RCC 7860 (cell line): ENCODE measurements at regions not wholly inside any gene's neighbourhood (a gene's known extent, or its start where the extent isn't known, plus 50 kb on each side); places are given as distances from the start of the nearest gene placed in this dataset.
A peak's percentile ranks its signal among the peaks of the same experiment; 100 is the strongest.

Source experiments
- DNase-seq: peaks from one replicate; pipeline ENCODE4 v3.0.0-alpha.2; 2015; ENCODE audit warnings: low spot score
- FAIRE-seq: peaks from 2 replicates; lab custom pipeline; 2012; peaks lifted over from hg19 to GRCh38; lab: Jason Lieb, UNC

- no peak for FAIRE-seq
Observed at GRCh38 chr7:54810401-54810800, 51.4 kb upstream of the SEC61G start.

GRCh38 chr7:54811041-54811845, 52.2 kb upstream of the SEC61G start:
- FAIRE-seq (peak; percentile 95), DNase-seq (peak; percentile 56)

More at GRCh38 chr7:54810401-54810800, 51.4 kb upstream of the SEC61G start:
- no peak for DNase-seq

- DNase-seq (no peak), FAIRE-seq (peak; percentile 55)
Observed at GRCh38 chr7:54811846-54812254, 52.8 kb upstream of the SEC61G start.

GRCh38 chr7:54812756-54813322, 53.8 kb upstream of the SEC61G start:
- FAIRE-seq (peak; percentile 96), DNase-seq (peak; percentile 71)

- DNase-seq = no peak
- FAIRE-seq = no peak
Observed at GRCh38 chr7:54813398-54813797, 54.4 kb upstream of the SEC61G start.

- FAIRE-seq (peak; percentile 97), DNase-seq (peak; percentile 28)
Observed at GRCh38 chr7:54814401-54814800, 55.4 kb upstream of the SEC61G start.

- DNase-seq = no peak
- FAIRE-seq = no peak
Observed at GRCh38 chr7:54817152-54817551, 58.1 kb upstream of the SEC61G start.

GRCh38 chr7:54823776-54824175, 64.8 kb upstream of the SEC61G start:
- FAIRE-seq = no peak
- DNase-seq = no peak

GRCh38 chr7:54824655-54825054, 65.6 kb upstream of the SEC61G start:
- FAIRE-seq (no peak), DNase-seq (no peak)

GRCh38 chr7:54825368-54825767, 66.4 kb upstream of the SEC61G start:
- DNase-seq (no peak), FAIRE-seq (no peak)

GRCh38 chr7:54827734-54828133, 68.7 kb upstream of the SEC61G start:
- FAIRE-seq = no peak
- DNase-seq = no peak

- FAIRE-seq (no peak), DNase-seq (peak; percentile 77)
Observed at GRCh38 chr7:54831046-54831643, 72.1 kb upstream of the SEC61G start.

- DNase-seq = peak; percentile 79
- no peak for FAIRE-seq
Observed at GRCh38 chr7:54831644-54832095, 72.7 kb upstream of the SEC61G start.

GRCh38 chr7:54833001-54833467, 74.0 kb upstream of the SEC61G start:
- DNase-seq = peak; percentile 97
- peak; percentile 98 for FAIRE-seq

GRCh38 chr7:54837168-54837567, 78.2 kb upstream of the SEC61G start:
- DNase-seq = no peak
- FAIRE-seq = no peak

GRCh38 chr7:54837761-54838160, 78.8 kb upstream of the SEC61G start:
- FAIRE-seq (no peak), DNase-seq (no peak)

GRCh38 chr7:54838175-54838910, 79.3 kb upstream of the SEC61G start:
- FAIRE-seq = peak; percentile 90

GRCh38 chr7:54839575-54840213, 80.7 kb upstream of the SEC61G start:
- FAIRE-seq (peak; percentile 49), DNase-seq (peak; percentile 59)

More at GRCh38 chr7:54838175-54838910, 79.3 kb upstream of the SEC61G start:
- DNase-seq = no peak

- FAIRE-seq = no peak
- no peak for DNase-seq
Observed at GRCh38 chr7:54841772-54842697, 83.0 kb upstream of the SEC61G start.
